ENCODE measurements at regions not wholly inside any gene's neighbourhood (a gene's known extent, or its start where the extent isn't known, plus 50 kb on each side); places are given as distances from the start of the nearest gene placed in this dataset.

DNA sequence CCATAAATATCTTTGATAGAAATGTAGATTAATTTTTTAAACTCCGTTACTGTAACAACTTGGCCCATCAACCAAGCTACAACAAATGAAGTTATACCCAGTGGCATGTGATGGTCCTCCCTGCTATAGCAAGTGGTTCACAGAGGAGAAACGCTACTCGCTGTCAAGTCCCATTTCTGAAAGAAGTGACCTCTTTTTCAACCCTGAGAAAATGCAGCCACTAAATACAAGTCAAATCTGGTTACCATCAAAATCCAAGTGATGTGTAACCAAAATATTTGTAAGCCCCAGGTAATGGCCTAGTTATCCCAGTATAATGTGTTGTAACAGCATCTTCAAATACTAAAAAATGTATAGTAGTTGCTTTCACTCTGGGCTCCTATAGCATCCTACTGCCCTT lies 151.8 kb downstream of the MIS18A start:
- H3K9me3 ChIP-seq (ENCODE audit: control insufficient read depth in 5 of 5, low read length in 5 of 5), result peaks cover 0 to 21% (median 10%) of the 10 kb centered on the region in 5 donors
- no peaks in the 10 kb centered on the region for H3K27me3 ChIP-seq (ENCODE audit: control insufficient read depth in 5 of 5, insufficient read depth in 4 of 5, low read length in 5 of 5)
- no peak overlapping the region for H3K9ac ChIP-seq (ENCODE audit: low read length in 5 of 5)
- H3K27ac ChIP-seq (ENCODE audit: low read depth, low read length), result no peak overlapping the region
- no peaks in the 10 kb centered on the region for H3K36me3 ChIP-seq (ENCODE audit: control insufficient read depth in 5 of 5, insufficient read depth in 5 of 5, low read length in 5 of 5)
- H3K4me1 ChIP-seq (ENCODE audit: control insufficient read depth in 5 of 5, insufficient read depth in 5 of 5, low read length in 5 of 5), result peaks cover 0 to 5% (median 1%) of the 10 kb centered on the region in 5 donors
- no peak overlapping the region for H3K4me3 ChIP-seq (ENCODE audit: low read depth in 1 of 5, low read length in 5 of 5)

DNA sequence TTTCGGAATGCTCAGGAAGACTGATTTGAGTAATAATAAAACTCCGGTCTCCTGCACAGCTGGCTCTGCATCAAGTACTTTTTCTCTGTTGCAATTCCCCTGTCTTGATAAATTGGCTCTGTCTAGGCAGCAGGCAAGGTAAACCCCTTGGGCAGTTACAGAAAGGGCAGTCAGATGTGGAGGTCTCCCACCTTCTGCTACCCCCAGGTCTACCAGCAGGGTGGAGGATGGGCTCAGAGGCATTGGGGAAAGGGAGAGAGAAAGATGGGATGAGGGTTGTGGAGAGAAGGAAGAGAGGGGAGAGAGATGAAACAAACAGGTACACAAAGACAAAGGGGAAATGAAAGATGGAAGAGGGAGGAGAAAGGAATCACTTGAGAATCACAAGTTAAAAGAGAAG lies 156.8 kb downstream of the MIS18A start:
- H3K36me3 ChIP-seq (ENCODE audit: control insufficient read depth in 5 of 5, insufficient read depth in 5 of 5, low read length in 5 of 5), result no peaks in the 10 kb centered on the region
- H3K9me3 ChIP-seq (ENCODE audit: control insufficient read depth in 5 of 5, low read length in 5 of 5), result peaks cover 0 to 18% (median 13%) of the 10 kb centered on the region in 5 donors
- H3K4me3 ChIP-seq (ENCODE audit: low read depth in 1 of 5, low read length in 5 of 5), result no peak overlapping the region
- H3K9ac ChIP-seq (ENCODE audit: low read length in 5 of 5), result no peak overlapping the region
- no peak overlapping the region for H3K27ac ChIP-seq (ENCODE audit: low read depth, low read length)
- no peaks in the 10 kb centered on the region for H3K27me3 ChIP-seq (ENCODE audit: control insufficient read depth in 5 of 5, insufficient read depth in 4 of 5, low read length in 5 of 5)
- H3K4me1 ChIP-seq (ENCODE audit: control insufficient read depth in 5 of 5, insufficient read depth in 5 of 5, low read length in 5 of 5), result no peaks in the 10 kb centered on the region

DNA sequence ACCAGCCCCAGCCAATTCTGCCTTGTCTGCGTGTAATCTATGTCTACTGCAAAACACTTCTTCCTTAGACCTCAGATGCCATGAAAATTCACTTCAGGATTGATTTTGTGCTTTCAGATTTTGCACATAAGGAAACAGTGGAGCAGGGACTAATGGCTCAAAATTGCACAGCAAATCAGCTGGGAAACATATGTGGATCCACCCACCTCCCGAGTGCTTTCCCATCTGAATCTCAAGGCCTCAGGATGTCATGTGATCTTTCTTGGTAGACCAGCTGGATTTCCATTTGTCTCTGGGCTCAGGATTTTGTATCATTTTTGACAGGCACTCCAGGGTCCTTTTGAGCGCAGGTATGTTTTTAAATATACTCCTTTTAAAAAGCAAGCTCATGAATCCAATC lies 158.6 kb downstream of the MIS18A start:
- Histone ChIP-seq H3K36me3 (ENCODE audit: control insufficient read depth in 5 of 5, insufficient read depth in 5 of 5, low read length in 5 of 5) (no peaks in the 10 kb centered on the region), H3K27me3 (ENCODE audit: control insufficient read depth in 5 of 5, insufficient read depth in 4 of 5, low read length in 5 of 5) (peaks cover 0 to 4% (median 0%) of the 10 kb centered on the region in 5 donors), H3K4me3 (ENCODE audit: low read depth in 1 of 5, low read length in 5 of 5) (no peak overlapping the region), H3K27ac (ENCODE audit: low read depth, low read length) (no peak overlapping the region), H3K4me1 (ENCODE audit: control insufficient read depth in 5 of 5, insufficient read depth in 5 of 5, low read length in 5 of 5) (no peaks in the 10 kb centered on the region), H3K9me3 (ENCODE audit: control insufficient read depth in 5 of 5, low read length in 5 of 5) (peaks cover 0 to 18% (median 13%) of the 10 kb centered on the region in 5 donors), H3K9ac (ENCODE audit: low read length in 5 of 5) (no peak overlapping the region)

DNA sequence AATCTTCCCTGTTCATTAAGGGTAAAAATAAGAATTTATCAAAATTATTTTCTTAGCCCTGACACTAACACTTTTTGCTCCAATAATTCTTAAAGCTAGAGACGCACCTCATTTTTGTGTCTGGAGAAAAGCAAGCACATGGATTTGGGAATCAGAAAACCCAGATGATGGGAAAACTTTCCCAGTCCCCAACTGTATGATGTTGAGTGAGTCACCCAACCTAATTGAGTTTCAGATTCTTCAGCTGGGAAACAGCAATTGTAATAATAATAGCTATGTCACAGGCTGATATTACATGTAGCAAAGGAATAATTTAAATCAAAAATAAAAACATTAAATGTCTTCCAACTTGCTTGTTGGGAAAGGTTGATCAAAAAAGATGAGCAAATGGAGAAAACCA lies 159.0 kb downstream of the MIS18A start:
- peaks cover 0 to 4% (median 0%) of the 10 kb centered on the region in 5 donors for H3K27me3 ChIP-seq (ENCODE audit: control insufficient read depth in 5 of 5, insufficient read depth in 4 of 5, low read length in 5 of 5)
- H3K9ac ChIP-seq (ENCODE audit: low read length in 5 of 5), result no peak overlapping the region
- H3K9me3 ChIP-seq (ENCODE audit: control insufficient read depth in 5 of 5, low read length in 5 of 5), result peaks cover 0 to 18% (median 13%) of the 10 kb centered on the region in 5 donors
- H3K36me3 ChIP-seq (ENCODE audit: control insufficient read depth in 5 of 5, insufficient read depth in 5 of 5, low read length in 5 of 5), result no peaks in the 10 kb centered on the region
- no peaks in the 10 kb centered on the region for H3K4me1 ChIP-seq (ENCODE audit: control insufficient read depth in 5 of 5, insufficient read depth in 5 of 5, low read length in 5 of 5)
- H3K4me3 ChIP-seq (ENCODE audit: low read depth in 1 of 5, low read length in 5 of 5), result no peak overlapping the region
- no peak overlapping the region for H3K27ac ChIP-seq (ENCODE audit: low read depth, low read length)

DNA sequence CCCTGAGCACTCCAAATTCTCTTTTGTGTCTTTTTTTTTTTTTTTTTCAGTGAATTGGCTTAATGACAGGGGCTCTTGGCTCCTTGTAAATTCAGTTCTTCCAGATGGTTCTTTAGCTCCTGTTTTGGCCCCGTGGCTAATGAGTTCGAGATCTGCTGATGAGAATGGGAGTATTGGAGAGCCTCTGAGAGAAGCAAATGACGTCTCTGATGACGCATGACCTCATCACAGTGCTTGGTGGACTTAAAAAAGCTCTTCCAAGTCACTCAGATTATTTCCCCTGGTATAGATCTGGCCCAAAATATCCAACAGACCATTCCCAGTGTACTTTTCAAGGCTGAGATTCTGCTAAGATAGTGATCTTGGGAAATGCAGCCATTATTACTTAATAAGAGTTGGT lies 159.5 kb downstream of the MIS18A start:
- Histone ChIP-seq H3K27ac (ENCODE audit: low read depth, low read length) (no peak overlapping the region), H3K9me3 (ENCODE audit: control insufficient read depth in 5 of 5, low read length in 5 of 5) (peaks cover 0 to 18% (median 13%) of the 10 kb centered on the region in 5 donors), H3K4me1 (ENCODE audit: control insufficient read depth in 5 of 5, insufficient read depth in 5 of 5, low read length in 5 of 5) (no peaks in the 10 kb centered on the region), H3K36me3 (ENCODE audit: control insufficient read depth in 5 of 5, insufficient read depth in 5 of 5, low read length in 5 of 5) (no peaks in the 10 kb centered on the region), H3K9ac (ENCODE audit: low read length in 5 of 5) (no peak overlapping the region), H3K4me3 (ENCODE audit: low read depth in 1 of 5, low read length in 5 of 5) (no peak overlapping the region), H3K27me3 (ENCODE audit: control insufficient read depth in 5 of 5, insufficient read depth in 4 of 5, low read length in 5 of 5) (peaks cover 0 to 4% (median 0%) of the 10 kb centered on the region in 5 donors)

DNA sequence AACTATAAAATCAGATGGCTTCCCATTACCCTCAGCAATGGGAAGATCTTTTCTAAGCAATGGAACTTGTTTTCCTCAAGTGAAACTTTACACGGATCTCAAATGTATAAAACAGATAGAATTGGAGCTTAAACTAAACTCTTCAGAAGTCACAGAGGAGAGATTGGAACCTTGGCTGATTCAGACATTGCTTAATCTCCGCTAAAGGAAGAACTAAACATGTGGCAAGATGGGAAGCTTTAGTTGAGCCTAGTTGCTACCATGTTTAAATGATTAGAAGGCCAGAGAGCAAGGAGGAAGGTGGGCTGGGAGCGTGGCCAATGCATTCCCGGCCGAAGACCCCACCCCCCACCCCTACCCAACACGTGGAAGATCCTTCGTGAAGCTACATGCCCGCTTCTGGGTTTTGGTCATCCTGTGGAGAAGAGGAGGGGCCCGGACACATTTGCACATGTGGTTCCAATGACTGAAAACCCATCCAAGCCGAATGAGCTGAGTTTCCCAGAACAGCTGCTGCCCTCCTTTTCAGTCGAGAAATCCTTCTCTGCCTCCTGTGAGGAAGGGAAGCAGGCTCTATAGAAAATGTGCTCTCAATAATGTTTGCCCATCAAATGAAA lies 164.3 kb downstream of the MIS18A start:
- no peaks in the 10 kb centered on the region for H3K4me1 ChIP-seq (ENCODE audit: control insufficient read depth in 5 of 5, insufficient read depth in 5 of 5, low read length in 5 of 5)
- H3K27ac ChIP-seq (ENCODE audit: low read depth, low read length), result no peak overlapping the region

DNA sequence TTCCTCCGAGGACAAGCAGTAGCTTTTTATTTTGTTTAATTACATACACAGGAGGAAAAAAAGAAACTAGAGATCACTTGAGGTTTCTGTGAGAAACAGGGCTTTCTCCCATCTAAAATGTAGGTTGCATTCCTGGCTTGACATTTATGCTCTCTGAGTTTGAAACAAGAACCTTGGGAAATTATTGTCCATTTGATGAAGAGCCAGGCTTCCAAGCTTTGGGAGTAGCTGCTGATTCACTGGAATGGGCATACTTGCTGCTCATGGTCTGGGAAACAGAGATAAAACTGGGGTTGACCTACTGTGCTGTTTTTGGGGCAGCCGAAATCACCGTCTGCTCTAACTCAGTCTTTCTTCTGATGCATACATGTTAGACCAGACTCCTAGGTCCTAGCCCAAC lies 165.4 kb downstream of the MIS18A start:
- Histone ChIP-seq H3K9me3 (ENCODE audit: control insufficient read depth in 5 of 5, low read length in 5 of 5) (no peaks in the 10 kb centered on the region), H3K4me3 (ENCODE audit: low read depth in 1 of 5, low read length in 5 of 5) (no peak overlapping the region), H3K4me1 (ENCODE audit: control insufficient read depth in 5 of 5, insufficient read depth in 5 of 5, low read length in 5 of 5) (no peaks in the 10 kb centered on the region), H3K36me3 (ENCODE audit: control insufficient read depth in 5 of 5, insufficient read depth in 5 of 5, low read length in 5 of 5) (no peaks in the 10 kb centered on the region), H3K27ac (ENCODE audit: low read depth, low read length) (no peak overlapping the region), H3K27me3 (ENCODE audit: control insufficient read depth in 5 of 5, insufficient read depth in 4 of 5, low read length in 5 of 5) (peaks cover 0 to 4% (median 0%) of the 10 kb centered on the region in 5 donors), H3K9ac (ENCODE audit: low read length in 5 of 5) (no peak overlapping the region)

More for the DNA sequence above, 164.3 kb downstream of the MIS18A start:
- peaks cover 0 to 4% (median 0%) of the 10 kb centered on the region in 5 donors for H3K27me3 ChIP-seq (ENCODE audit: control insufficient read depth in 5 of 5, insufficient read depth in 4 of 5, low read length in 5 of 5)
- H3K36me3 ChIP-seq (ENCODE audit: control insufficient read depth in 5 of 5, insufficient read depth in 5 of 5, low read length in 5 of 5), result no peaks in the 10 kb centered on the region
- H3K9me3 ChIP-seq (ENCODE audit: control insufficient read depth in 5 of 5, low read length in 5 of 5), result no peaks in the 10 kb centered on the region
- no peak overlapping the region for H3K9ac ChIP-seq (ENCODE audit: low read length in 5 of 5)
- H3K4me3 ChIP-seq (ENCODE audit: low read depth in 1 of 5, low read length in 5 of 5), result no peak overlapping the region

DNA sequence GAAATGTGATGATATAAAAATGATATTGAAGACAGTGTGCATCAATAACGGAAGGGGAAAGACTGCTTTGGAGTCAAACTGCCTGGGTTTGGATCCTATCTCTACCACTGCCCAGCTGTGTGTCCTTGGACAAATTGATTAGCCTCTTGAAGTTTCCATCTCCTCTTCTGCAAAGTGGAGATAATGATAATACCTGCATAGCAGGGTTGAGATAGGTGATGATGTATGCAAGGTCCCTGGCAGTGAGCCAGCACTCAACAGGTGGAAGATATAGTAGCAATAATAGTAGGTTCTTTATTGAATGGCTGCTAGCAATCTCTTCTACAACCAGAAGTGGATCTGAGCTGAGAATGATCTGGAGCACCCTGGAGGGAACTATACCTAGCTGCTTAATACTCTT lies 166.7 kb downstream of the MIS18A start:
- Histone ChIP-seq H3K36me3 (ENCODE audit: control insufficient read depth in 5 of 5, insufficient read depth in 5 of 5, low read length in 5 of 5) (no peaks in the 10 kb centered on the region), H3K9me3 (ENCODE audit: control insufficient read depth in 5 of 5, low read length in 5 of 5) (peaks cover 0 to under 1% (median 0%) of the 10 kb centered on the region in 5 donors), H3K4me1 (ENCODE audit: control insufficient read depth in 5 of 5, insufficient read depth in 5 of 5, low read length in 5 of 5) (no peaks in the 10 kb centered on the region), H3K27ac (ENCODE audit: low read depth, low read length) (no peak overlapping the region), H3K4me3 (ENCODE audit: low read depth in 1 of 5, low read length in 5 of 5) (no peak overlapping the region), H3K9ac (ENCODE audit: low read length in 5 of 5) (no peak overlapping the region), H3K27me3 (ENCODE audit: control insufficient read depth in 5 of 5, insufficient read depth in 4 of 5, low read length in 5 of 5) (peaks cover 0 to 4% (median 0%) of the 10 kb centered on the region in 5 donors)

DNA sequence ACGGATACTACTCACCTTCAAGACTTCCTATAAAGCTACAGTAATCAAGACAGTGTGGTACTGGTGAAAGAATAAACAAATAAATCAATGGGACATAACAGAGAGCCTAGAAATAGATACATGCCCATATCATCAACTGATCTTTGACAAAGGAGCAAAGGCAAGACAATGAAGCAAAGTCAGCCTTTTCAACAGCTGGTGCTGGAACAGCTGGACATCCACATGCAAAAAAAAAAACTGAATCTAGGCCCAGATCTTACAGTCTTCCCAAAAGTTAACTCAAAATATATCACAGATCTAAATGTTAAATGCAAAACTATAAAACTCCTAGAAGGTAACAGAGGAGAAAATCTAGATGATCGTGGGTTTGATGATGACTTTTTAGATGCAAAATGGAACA lies 170.3 kb downstream of the MIS18A start:
- Histone ChIP-seq H3K9ac (ENCODE audit: low read length in 5 of 5) (no peak overlapping the region), H3K27ac (ENCODE audit: low read depth, low read length) (no peak overlapping the region), H3K9me3 (ENCODE audit: control insufficient read depth in 5 of 5, low read length in 5 of 5) (peaks cover 0 to 6% (median 3%) of the 10 kb centered on the region in 5 donors)

DNA sequence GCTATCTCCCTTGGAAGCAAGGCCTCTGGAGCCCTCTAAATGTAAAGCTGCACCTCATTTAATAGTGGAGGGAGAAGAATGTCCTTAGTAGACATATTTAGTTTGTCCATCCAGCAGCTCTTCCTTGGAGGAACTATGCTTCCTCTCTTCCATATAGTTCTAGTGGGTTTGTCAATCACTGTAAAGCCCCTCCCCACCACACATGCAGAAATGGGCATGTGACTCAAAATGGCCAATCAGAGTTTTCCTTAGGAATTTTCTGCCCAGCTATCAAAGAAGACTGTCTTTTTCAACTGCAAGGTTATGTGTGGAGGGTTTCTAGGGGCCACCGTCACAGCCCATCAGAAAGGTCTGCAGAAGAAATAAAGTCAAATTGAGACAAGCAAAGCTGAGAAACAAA lies 175.5 kb downstream of the MIS18A start:
- H3K36me3 ChIP-seq (ENCODE audit: control insufficient read depth in 5 of 5, insufficient read depth in 5 of 5, low read length in 5 of 5), result peaks cover 0 to 5% (median 0%) of the 10 kb centered on the region in 5 donors
- H3K9ac ChIP-seq (ENCODE audit: low read length in 5 of 5), result no peak overlapping the region
- peaks cover 0 to 6% (median 3%) of the 10 kb centered on the region in 5 donors for H3K9me3 ChIP-seq (ENCODE audit: control insufficient read depth in 5 of 5, low read length in 5 of 5)
- H3K27ac ChIP-seq (ENCODE audit: low read depth, low read length), result no peak overlapping the region
- no peaks in the 10 kb centered on the region for H3K4me1 ChIP-seq (ENCODE audit: control insufficient read depth in 5 of 5, insufficient read depth in 5 of 5, low read length in 5 of 5)
- no peak overlapping the region for H3K4me3 ChIP-seq (ENCODE audit: low read depth in 1 of 5, low read length in 5 of 5)
- no peaks in the 10 kb centered on the region for H3K27me3 ChIP-seq (ENCODE audit: control insufficient read depth in 5 of 5, insufficient read depth in 4 of 5, low read length in 5 of 5)

More for the DNA sequence above, 170.3 kb downstream of the MIS18A start:
- no peaks in the 10 kb centered on the region for H3K27me3 ChIP-seq (ENCODE audit: control insufficient read depth in 5 of 5, insufficient read depth in 4 of 5, low read length in 5 of 5)
- H3K4me1 ChIP-seq (ENCODE audit: control insufficient read depth in 5 of 5, insufficient read depth in 5 of 5, low read length in 5 of 5), result no peaks in the 10 kb centered on the region
- H3K4me3 ChIP-seq (ENCODE audit: low read depth in 1 of 5, low read length in 5 of 5), result no peak overlapping the region
- H3K36me3 ChIP-seq (ENCODE audit: control insufficient read depth in 5 of 5, insufficient read depth in 5 of 5, low read length in 5 of 5), result peaks cover 0 to 5% (median 0%) of the 10 kb centered on the region in 5 donors
